Stimulated activated CD4-positive, alpha-beta T cell treated with anti-CD3 and anti-CD28 coated beads, Interleukin-1b, Interleukin-23, amount 100 ng/mL, for 24 hours (primary cell): ENCODE measurements at regions not wholly inside any gene's neighbourhood (a gene's known extent, or its start where the extent isn't known, plus 50 kb on each side); places are given as distances from the start of the nearest gene placed in this dataset.
A peak's percentile ranks its signal among the peaks of the same experiment; 100 is the strongest.

ENCODE experiments used
- DNase-seq, 4 experiments: peaks; one replicate each; pipeline ENCODE4 v3.0.0-alpha.2; 2020; ENCODE audit warnings: low read depth in 4 of 4, low spot score in 1 of 4

- no peak for DNase-seq
These were observed 64.6 kb upstream of the KLF9 start for GRCh38 chr9:70478963-70479641.

GRCh38 chr9:70477907-70478480 lies 63.5 kb upstream of the KLF9 start:
- DNase-seq: no peak

GRCh38 chr9:70477146-70477745 lies 62.8 kb upstream of the KLF9 start:
- no peak for DNase-seq

DNA sequence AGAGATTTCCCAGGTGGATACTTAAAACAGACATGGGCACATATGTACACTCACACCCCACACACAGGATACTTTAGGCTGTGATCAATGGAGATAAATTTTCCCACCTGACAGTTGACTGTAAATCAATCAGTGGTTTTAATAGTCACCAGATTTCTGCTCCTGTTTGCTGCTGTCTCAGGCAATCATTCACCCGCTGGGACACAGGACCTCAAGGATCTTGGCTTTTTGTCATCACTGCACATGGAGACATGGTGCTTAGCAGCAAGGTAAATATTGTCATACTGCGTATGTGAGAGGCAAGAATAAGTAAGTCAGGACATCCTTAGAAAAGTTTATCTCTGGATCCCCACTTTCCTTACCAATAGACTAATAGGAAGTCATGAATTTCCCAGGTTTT lies 60.8 kb upstream of the KLF9 start:
- DNase-seq: no peak

- DNase-seq: no peak
These were observed 60.0 kb upstream of the KLF9 start for GRCh38 chr9:70474413-70474812.

GRCh38 chr9:70472268-70473249 lies 58.1 kb upstream of the KLF9 start:
- DNase-seq: no peak

DNA sequence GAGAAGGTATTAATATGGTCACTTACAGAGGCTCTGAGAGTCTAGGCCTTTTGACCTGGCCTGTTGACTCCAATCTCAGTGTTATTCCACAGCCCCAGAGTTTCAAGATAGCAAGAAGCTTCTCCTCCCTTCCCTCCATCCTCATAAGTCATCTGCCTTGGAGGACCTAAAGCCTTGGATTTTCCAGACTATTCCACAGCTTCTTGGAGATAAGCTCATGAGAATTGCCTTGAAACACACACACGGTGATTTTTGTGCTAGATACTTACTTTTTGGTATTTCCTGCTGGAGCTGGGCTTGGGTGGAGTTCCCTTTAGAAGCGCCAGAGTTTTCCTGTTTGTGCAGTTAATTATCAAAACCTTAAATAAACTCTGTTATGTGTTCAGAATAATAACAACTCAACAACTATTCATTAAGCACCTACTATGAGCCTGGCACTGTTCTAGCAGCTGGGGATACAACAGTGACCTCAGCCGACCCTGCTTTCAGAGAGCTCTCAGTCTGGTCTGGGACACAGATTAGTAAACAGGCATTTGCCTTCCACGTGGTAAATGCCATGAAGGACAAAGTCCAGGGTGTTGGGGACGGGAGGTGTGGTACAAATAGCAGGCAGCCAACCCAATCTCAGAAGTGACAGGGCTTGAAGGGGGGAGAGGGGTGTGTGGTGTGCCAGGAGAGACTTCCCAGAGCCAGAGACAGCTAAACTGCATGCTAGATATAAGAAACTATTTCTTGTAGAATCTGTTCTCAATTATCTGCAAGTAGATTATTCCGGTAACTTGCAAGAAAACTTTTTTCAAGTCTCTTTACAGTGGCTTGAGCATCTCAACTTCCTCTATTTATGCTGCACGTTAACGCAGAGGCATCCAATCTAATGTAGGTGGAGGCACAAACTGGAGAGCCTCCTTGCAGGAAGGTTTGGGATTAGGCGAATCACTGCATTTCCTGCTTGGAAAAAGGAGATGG lies 55.9 kb upstream of the KLF9 start:
- DNase-seq: no peak

DNA sequence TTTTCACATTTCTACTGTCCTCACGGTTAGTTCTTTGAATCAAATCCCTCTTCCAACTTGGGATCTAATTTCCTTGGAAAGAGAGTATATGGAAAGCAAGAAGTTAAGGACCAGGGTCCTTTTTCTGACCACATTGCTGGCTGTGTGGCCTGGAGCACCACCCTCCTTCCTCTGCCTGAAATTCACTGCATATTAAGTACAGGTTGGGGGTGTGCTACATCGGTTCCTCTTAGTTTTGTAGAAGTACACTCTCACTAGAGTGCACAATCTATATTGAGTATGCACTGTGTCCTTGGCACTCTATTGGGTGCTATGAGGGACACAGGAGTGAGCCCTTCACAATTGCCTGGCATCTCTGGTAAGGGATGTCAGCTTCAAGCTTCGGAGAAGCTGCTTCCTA lies 53.8 kb upstream of the KLF9 start:
- DNase-seq: no peak

DNA sequence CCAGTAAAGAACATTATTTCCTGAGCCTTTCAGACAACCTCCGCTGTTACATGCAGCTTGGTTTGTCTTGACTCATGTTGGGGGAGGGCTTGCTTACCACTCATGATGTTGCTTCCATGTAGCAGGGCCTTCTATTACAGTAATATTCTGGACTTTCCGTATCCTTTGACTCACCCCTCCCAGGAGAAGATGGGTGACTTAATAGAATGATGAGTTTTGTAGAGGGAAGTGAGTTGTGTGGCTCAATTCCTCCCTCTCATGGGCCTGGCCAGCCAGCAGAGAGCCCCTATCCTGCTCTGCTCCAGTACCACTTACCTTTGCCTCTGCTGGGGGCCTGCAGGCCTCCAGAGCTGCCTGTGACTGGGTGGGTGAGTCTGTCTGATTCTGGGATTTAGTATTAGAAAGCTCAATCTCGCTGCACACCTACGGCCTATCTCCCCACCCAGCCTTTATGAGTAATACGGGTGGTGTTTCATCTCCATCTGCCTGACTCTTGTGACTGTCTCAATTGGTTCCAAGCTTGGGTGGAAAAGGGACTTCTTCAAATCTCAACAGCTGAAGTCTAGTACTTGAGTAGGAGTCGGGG lies 52.6 kb upstream of the KLF9 start:
- DNase-seq: peak in 2 of 4 experiments; percentile 14 to 28

DNA sequence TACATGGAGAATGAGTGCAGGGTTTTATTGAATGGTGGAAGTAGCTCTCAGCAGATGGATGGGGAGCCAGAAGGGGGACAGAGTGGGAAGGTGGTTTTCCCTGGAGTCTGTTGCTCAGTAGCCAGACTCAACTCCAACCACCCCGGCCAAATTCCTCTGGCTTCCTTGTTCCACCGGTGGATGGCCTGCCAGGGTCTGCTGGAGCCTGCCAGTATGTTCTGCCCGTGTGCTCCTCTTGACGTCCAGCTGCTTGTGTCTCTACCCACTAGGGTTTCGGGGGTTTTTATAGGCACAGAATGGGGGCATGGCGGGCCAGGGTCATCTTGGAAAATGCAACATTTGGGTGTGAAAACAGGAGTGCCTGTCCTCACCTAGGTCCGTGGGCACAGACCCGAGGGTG lies 51.4 kb upstream of the KLF9 start:
- no peak for DNase-seq

GRCh38 chr9:70465398-70465797 lies 50.9 kb upstream of the KLF9 start:
- no peak for DNase-seq
